ENCODE measurements at regions not wholly inside any gene's neighbourhood (a gene's known extent, or its start where the extent isn't known, plus 50 kb on each side); places are given as distances from the start of the nearest gene placed in this dataset.

- peak in 2 of 7 experiments; percentile 34 to 40 for TF ChIP-seq CTCF (IDR thresholded peaks at IDR 0.05)
- TF ChIP-seq POLR2A (IDR thresholded peaks at IDR 0.05), result peak; percentile 69 to 76 (median 74)
These were observed 101.7 kb upstream of the SVIL start for GRCh38 chr10:29736366-29737073.
